NCI-H1436 (cell line): ENCODE measurements at regions not wholly inside any gene's neighbourhood (a gene's known extent, or its start where the extent isn't known, plus 50 kb on each side); places are given as distances from the start of the nearest gene placed in this dataset.

ENCODE experiments used
- DNase-seq: peaks from one replicate; lab custom pipeline; 2025; lab: John Stamatoyannopoulos, UW

GRCh38 chr9:89810431-89810830, 205.6 kb downstream of the GADD45G start:
- DNase-seq: no peak

GRCh38 chr9:89811356-89811755, 206.5 kb downstream of the GADD45G start:
- no peak for DNase-seq

GRCh38 chr9:89811886-89812450, 207.2 kb downstream of the GADD45G start:
- DNase-seq: no peak

- DNase-seq: no peak
These were observed 207.9 kb downstream of the GADD45G start for GRCh38 chr9:89812556-89813181.

DNA sequence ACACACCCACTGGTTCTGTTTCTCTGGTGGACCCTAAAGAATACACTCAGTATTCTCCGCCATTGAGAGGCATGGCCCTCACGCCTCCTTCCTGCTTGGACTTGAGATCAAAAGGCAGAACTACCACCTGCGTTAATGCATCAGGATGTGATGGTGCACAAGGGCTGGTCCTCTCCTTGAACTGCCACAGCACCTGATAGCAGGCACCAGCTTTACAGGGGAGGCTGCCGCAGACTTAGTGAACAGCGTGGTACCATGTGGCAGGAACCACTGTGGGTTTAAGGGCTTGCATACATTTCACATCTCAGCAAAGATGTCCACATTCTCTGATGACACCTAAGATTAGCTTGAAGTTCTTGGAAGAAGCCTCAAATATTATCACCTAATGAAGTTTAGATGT, 208.7 kb downstream of the GADD45G start:
- DNase-seq: no peak

- no peak for DNase-seq
These were observed 209.7 kb downstream of the GADD45G start for GRCh38 chr9:89814340-89815040.

GRCh38 chr9:89815061-89815902, 210.5 kb downstream of the GADD45G start:
- no peak for DNase-seq

- no peak for DNase-seq
These were observed 211.2 kb downstream of the GADD45G start for GRCh38 chr9:89815903-89816573.

- no peak for DNase-seq
These were observed 212.5 kb downstream of the GADD45G start for GRCh38 chr9:89817151-89817950.

DNA sequence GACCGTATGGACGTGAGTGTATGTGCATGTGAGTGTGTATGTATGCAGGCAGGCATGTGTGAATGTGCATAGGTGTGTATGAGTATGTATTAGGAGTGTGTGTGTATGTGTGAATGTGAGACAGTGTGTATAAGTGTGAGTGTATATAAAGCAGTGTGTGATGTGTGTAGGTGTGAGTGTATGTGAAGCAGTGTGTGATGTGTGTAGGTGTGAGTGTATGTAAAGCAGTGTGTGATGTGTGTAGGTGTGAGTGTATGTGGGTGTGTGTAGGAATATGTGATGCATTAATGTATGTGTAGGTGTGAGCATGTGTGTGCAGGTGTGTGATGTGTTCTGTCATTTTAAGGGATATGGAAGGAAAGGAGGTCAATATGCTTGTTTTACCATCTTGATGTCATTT, 215.5 kb downstream of the GADD45G start:
- no peak for DNase-seq

- no peak for DNase-seq
These were observed 216.3 kb downstream of the GADD45G start for GRCh38 chr9:89821081-89821480.

DNA sequence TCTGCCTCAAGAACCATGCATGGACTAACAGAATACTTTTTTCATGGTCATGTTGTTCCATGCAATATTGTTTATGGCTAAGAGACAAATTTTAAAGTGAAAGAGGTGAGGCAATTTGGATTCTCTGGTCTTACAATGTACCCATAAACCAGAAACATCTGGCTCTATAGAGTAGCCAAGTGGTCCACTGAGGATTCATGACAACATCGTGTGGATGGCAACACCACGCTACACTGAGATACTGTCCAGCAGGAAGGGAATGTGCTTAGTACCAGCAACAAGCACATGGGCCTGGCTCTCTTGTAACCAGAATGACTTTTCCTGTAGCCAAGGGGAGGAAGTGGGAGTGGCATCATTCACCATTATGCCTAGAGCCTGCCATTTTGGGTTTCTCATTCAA, 218.2 kb downstream of the GADD45G start:
- no peak for DNase-seq

- no peak for DNase-seq
These were observed 220.9 kb downstream of the GADD45G start for GRCh38 chr9:89825669-89826068.

DNA sequence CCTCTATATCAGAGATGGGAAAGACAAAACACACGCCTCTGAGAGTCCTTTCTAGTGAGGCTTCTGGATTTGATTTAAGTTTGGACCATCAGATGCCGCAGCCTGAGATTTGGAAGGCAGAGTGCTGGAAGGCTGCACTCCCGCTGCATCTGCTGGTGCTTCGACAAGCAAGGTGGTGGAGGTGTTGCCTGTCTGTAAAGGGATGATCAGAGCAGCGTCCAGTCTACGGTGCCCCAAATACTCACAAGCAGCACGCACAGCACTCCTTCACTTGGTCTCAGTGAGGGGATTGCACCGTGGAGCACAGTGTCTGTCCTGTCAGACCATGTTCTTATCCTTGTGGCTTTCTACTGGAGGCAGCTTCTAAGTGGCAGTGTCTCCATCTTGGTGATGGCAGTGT, 221.4 kb downstream of the GADD45G start:
- no peak for DNase-seq

GRCh38 chr9:89829346-89829745, 224.5 kb downstream of the GADD45G start:
- no peak for DNase-seq

- DNase-seq: no peak
These were observed 230.9 kb downstream of the GADD45G start for GRCh38 chr9:89835666-89836065.

GRCh38 chr9:89837162-89837933, 232.5 kb downstream of the GADD45G start:
- DNase-seq: no peak

- DNase-seq: no peak
These were observed 233.1 kb downstream of the GADD45G start for GRCh38 chr9:89837934-89838310.

- no peak for DNase-seq
These were observed 233.8 kb downstream of the GADD45G start for GRCh38 chr9:89838621-89839020.

- DNase-seq: no peak
These were observed 234.6 kb downstream of the GADD45G start for GRCh38 chr9:89839449-89839848.

- no peak for DNase-seq
These were observed 235.1 kb downstream of the GADD45G start for GRCh38 chr9:89839952-89840351.
